WTC11 (cell line): ENCODE measurements at regions not wholly inside any gene's neighbourhood (a gene's known extent, or its start where the extent isn't known, plus 50 kb on each side); places are given as distances from the start of the nearest gene placed in this dataset.

Source experiments
- ATF1 ChIP-seq: sonication (generic); formaldehyde crosslinking; IDR thresholded peaks from 2 replicates; pipeline ENCODE4 v1.8.1; 2023; ENCODE audit warnings: mild to moderate bottlenecking, moderate library complexity, missing genetic modification reagents
- GABPB1 ChIP-seq: sonication (generic); formaldehyde crosslinking; IDR thresholded peaks from 2 replicates; pipeline ENCODE4 v1.8.1; 2023; ENCODE audit warnings: mild to moderate bottlenecking, missing genetic modification reagents
- NR2C2 ChIP-seq: sonication (generic); formaldehyde crosslinking; IDR thresholded peaks from 2 replicates; pipeline ENCODE4 v1.8.0; 2022; ENCODE audit warnings: mild to moderate bottlenecking, missing genetic modification reagents
- TEAD4 ChIP-seq: sonication (generic); formaldehyde crosslinking; IDR thresholded peaks from 2 replicates; pipeline ENCODE4 v1.8.0; 2022; ENCODE audit warnings: mild to moderate bottlenecking, missing genetic modification reagents
- TP53 ChIP-seq: sonication (generic); formaldehyde crosslinking; IDR thresholded peaks from 2 replicates; pipeline ENCODE4 v1.8.1; 2023; ENCODE audit warnings: mild to moderate bottlenecking, missing genetic modification reagents
- ZNF121 ChIP-seq: sonication (generic); formaldehyde crosslinking; IDR thresholded peaks from 2 replicates; pipeline ENCODE4 v1.8.0; 2023; ENCODE audit warnings: missing genetic modification reagents
- TF ChIP-seq, protein P1 (sequence below): fragments of 200-600 bp; IDR thresholded peaks from 2 replicates; pipeline ENCODE4 v1.8.0; 2022; ENCODE audit warnings: antibody characterized with exemption
- TF ChIP-seq, protein P2 (sequence below): sonication (generic); formaldehyde crosslinking; conservative IDR thresholded peaks from 2 replicates; pipeline ENCODE4 v1.8.1; 2022; ENCODE audit warnings: mild to moderate bottlenecking, missing genetic modification reagents

DNA sequence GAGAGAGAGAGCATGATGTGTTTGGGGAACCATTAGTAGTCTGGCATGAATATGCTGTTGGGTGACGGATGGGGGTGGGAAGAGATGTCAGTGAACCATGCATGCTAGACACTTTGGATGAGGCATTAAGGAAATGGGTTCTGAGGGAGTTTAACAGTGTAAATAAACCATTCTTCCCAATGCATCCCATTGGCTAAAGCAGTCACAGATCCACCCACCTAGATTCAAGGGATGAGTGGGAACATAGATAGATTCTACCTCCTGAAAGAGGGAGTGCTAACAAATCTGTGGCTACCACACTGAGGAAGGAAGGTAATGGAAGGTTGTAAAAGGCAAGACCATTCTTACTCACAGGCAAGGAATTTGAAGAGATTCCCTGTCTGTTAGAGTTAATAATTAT is 129.8 kb upstream of the CACNA1E start:
- TF ChIP-seq NR2C2 (no peak), ATF1 (CRISPR knock-in tag) (no peak), TP53 (CRISPR knock-in tag) (no peak), GABPB1 (CRISPR knock-in tag) (no peak), TEAD4 (no peak), ZNF121 (no peak)
- TF ChIP-seq, protein P1, sequence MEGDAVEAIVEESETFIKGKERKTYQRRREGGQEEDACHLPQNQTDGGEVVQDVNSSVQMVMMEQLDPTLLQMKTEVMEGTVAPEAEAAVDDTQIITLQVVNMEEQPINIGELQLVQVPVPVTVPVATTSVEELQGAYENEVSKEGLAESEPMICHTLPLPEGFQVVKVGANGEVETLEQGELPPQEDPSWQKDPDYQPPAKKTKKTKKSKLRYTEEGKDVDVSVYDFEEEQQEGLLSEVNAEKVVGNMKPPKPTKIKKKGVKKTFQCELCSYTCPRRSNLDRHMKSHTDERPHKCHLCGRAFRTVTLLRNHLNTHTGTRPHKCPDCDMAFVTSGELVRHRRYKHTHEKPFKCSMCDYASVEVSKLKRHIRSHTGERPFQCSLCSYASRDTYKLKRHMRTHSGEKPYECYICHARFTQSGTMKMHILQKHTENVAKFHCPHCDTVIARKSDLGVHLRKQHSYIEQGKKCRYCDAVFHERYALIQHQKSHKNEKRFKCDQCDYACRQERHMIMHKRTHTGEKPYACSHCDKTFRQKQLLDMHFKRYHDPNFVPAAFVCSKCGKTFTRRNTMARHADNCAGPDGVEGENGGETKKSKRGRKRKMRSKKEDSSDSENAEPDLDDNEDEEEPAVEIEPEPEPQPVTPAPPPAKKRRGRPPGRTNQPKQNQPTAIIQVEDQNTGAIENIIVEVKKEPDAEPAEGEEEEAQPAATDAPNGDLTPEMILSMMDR, result no peak
- TF ChIP-seq, protein P2, sequence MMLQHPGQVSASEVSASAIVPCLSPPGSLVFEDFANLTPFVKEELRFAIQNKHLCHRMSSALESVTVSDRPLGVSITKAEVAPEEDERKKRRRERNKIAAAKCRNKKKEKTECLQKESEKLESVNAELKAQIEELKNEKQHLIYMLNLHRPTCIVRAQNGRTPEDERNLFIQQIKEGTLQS, result no peak
